ENCODE measurements at regions not wholly inside any gene's neighbourhood (a gene's known extent, or its start where the extent isn't known, plus 50 kb on each side); places are given as distances from the start of the nearest gene placed in this dataset.

DNA sequence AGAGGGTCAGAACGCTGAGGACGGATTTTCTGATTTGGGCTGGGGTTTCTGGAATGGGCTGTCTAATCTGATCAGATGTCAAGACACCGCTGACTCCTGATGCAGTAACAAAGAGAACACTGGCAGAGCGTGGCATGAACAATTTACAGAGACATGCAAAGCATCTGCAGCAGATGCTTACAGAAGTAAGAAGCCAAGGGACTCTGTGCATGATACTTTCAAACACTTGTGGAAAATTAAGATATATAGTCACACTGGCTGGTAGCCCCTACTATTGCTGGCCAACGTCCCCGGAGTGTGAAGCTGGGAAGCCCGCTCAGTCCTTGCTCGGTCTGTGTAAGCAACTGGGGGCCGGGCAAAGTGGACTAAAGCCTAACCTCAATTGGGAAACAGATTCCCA lies 903.7 kb downstream of the BRD1 start:
- Histone ChIP-seq H3K27me3 (ENCODE audit: control insufficient read depth, insufficient read depth, low read length) (no peaks in the 10 kb centered on the region), H3K4me3 (ENCODE audit: low read depth, low read length) (no peak overlapping the region), H3K36me3 (ENCODE audit: control insufficient read depth, insufficient read depth, low read length) (no peaks in the 10 kb centered on the region)
- TF ChIP-seq, protein P1, sequence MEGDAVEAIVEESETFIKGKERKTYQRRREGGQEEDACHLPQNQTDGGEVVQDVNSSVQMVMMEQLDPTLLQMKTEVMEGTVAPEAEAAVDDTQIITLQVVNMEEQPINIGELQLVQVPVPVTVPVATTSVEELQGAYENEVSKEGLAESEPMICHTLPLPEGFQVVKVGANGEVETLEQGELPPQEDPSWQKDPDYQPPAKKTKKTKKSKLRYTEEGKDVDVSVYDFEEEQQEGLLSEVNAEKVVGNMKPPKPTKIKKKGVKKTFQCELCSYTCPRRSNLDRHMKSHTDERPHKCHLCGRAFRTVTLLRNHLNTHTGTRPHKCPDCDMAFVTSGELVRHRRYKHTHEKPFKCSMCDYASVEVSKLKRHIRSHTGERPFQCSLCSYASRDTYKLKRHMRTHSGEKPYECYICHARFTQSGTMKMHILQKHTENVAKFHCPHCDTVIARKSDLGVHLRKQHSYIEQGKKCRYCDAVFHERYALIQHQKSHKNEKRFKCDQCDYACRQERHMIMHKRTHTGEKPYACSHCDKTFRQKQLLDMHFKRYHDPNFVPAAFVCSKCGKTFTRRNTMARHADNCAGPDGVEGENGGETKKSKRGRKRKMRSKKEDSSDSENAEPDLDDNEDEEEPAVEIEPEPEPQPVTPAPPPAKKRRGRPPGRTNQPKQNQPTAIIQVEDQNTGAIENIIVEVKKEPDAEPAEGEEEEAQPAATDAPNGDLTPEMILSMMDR (IDR thresholded peaks at IDR 0.05; ENCODE audit: insufficient read depth, low read length, severe bottlenecking): no peak
- FAIRE-seq: no peak
- no peak for DNase-seq (ENCODE audit: low read depth)

DNA sequence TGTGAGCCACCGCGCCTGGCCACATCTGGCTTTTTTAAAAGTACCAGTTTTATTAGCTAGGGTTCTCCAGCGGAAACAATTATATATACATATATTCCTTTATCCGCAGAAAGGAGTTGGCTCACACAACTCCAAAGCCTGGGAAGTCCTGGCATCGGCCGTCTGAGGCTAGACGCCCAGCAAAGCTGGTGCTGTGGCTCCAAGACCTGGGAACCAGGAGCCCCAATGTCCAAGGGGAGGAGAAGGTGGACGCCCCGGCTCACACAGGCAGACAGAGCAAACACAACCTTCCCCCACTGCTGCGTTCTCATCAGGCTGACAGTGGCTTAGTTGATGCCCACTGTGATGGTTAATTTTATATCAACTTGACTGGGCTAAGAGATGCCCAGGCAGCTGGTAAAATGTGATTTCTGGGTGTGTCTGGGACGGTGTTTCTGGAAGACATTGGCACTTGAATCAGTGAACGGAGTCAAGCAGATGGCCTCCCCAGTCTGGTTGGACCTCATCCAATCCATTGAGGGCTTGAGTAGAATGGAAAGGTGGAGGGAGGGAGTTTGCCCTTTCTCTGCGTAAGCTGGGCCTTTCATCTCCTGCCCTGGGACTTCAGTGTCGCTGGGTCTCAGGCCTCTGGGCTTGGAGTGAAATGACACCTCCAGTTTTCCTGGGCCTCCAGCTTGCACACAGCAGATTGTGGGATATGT lies 904.4 kb downstream of the BRD1 start:
- H3K36me3 ChIP-seq (ENCODE audit: control insufficient read depth, insufficient read depth, low read length): no peaks in the 10 kb centered on the region
- TF ChIP-seq, protein P1 (IDR thresholded peaks at IDR 0.05; ENCODE audit: insufficient read depth, low read length, severe bottlenecking): no peak
- DNase-seq (ENCODE audit: low read depth) (no peak), FAIRE-seq (no peak)
- no peak overlapping the region for H3K4me3 ChIP-seq (ENCODE audit: low read depth, low read length)
- no peaks in the 10 kb centered on the region for H3K27me3 ChIP-seq (ENCODE audit: control insufficient read depth, insufficient read depth, low read length)

DNA sequence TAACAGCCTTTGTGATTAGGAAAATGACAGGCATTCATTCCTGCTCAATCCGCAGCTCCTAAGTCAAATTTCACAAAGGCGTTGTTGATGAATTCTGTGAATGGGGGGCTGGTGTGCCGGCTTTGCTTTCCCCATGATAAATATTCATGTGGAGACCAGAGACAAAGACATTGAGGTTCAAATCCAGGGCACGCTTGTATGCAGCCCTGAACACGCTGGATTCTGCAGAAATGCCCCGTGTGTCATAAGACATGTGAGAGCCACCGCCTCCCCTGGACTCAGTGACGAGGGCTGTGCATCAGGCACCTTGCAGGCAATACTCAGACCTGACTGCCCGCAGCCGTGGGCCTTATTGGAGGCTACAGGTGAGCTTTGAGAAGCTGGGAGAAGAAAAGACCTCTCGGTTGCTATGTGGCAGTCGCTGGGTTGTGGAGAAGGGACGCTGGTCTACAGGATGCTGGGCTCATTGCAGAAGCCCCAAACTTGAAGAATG lies 906.2 kb downstream of the BRD1 start:
- TF ChIP-seq, protein P1 (IDR thresholded peaks at IDR 0.05; ENCODE audit: insufficient read depth, low read length, severe bottlenecking): no peak
- FAIRE-seq (no peak), DNase-seq (ENCODE audit: low read depth) (no peak)
- Histone ChIP-seq H3K36me3 (ENCODE audit: control insufficient read depth, insufficient read depth, low read length) (no peaks in the 10 kb centered on the region), H3K27me3 (ENCODE audit: control insufficient read depth, insufficient read depth, low read length) (no peaks in the 10 kb centered on the region), H3K4me3 (ENCODE audit: low read depth, low read length) (no peak overlapping the region)

DNA sequence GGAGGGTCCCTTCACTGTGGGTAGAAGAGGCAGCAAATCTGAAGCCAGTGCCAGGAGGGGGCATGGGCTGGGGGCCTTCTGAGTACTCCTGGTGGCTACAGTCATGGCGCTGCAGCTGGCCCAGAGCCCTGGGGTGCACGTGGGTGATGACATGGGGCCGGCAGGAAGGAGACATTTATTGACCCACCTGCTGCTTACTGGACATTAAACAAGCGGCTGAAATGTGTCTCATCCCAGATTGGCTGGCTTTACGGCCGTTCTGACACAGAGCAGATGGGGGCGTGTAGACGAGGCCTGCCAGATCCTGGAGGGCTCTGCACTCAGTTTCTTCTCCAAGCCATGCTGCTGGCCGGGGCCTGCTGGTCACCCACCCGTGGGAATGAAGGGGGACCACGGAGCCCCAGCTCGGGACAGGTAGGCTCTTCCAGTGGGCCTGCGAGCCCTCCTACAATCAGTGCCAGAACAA lies 906.9 kb downstream of the BRD1 start:
- DNase-seq (ENCODE audit: low read depth) (no peak), FAIRE-seq (no peak)
- TF ChIP-seq, protein P1 (IDR thresholded peaks at IDR 0.05; ENCODE audit: insufficient read depth, low read length, severe bottlenecking): no peak
- Histone ChIP-seq H3K27me3 (ENCODE audit: control insufficient read depth, insufficient read depth, low read length) (no peaks in the 10 kb centered on the region), H3K36me3 (ENCODE audit: control insufficient read depth, insufficient read depth, low read length) (no peaks in the 10 kb centered on the region), H3K4me3 (ENCODE audit: low read depth, low read length) (no peak overlapping the region)

DNA sequence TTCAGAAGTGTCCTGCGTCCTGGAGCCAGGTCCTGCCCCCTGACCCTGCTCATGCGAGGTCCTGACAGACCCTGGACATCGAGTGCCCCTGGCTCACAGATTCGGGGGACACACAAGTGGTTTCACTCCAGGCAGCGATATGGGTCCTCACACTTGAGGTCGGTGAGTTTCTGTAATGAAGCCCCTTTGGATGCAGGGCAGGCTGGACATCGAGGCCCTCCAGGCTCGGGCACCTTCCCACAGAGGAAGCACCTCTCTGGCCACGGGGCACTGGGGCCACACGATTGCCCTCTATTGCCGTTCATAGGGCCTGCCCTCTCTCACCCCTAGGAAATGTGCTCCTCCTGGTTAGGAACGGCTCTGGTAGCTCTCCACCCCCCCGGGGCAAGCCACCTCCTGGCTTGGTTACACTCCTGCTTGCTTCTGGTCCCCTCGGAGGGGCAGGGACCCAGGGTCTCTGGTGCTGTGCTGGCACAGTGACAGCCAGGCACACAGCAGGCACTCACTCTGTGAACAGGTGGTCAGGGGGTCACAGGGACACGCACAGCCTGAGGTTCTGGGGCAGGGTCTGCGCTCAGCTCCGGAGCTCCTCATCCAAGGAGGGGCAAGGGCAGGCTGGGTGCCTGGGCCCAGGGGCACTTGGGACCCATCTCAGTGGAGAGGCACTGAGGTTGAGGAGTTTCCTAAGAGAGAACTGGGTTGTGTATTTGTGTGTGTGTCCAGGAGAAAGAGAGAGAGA lies 907.7 kb downstream of the BRD1 start:
- H3K36me3 ChIP-seq (ENCODE audit: control insufficient read depth, insufficient read depth, low read length): no peaks in the 10 kb centered on the region
- peak; percentile 18 for FAIRE-seq
- no peak for DNase-seq (ENCODE audit: low read depth)
- H3K4me3 ChIP-seq (ENCODE audit: low read depth, low read length): no peak overlapping the region
- TF ChIP-seq, protein P1 (IDR thresholded peaks at IDR 0.05; ENCODE audit: insufficient read depth, low read length, severe bottlenecking): no peak
- H3K27me3 ChIP-seq (ENCODE audit: control insufficient read depth, insufficient read depth, low read length): no peaks in the 10 kb centered on the region

All from bronchial epithelial cell (primary cell).